Endothelial cell of umbilical vein (primary cell): ENCODE measurements at regions not wholly inside any gene's neighbourhood (a gene's known extent, or its start where the extent isn't known, plus 50 kb on each side); places are given as distances from the start of the nearest gene placed in this dataset.
A peak's percentile ranks its signal among the peaks of the same experiment; 100 is the strongest.
"Not testable (repeated sequence)": the region's sequence is repeated elsewhere in the genome, so short reads cannot be mapped to it uniquely, and the experiment has no call there.

Experiments used
- BruUV-seq: library from RNA; stranded (reverse); fragments of 400-500 nt; replicated peaks from 2 replicates; lab custom pipeline; 2021; lab: Mats Ljungman, UMichigan
- CTCF ChIA-PET: fragments of 300-600, 350-600 bp; sonication (Branson Sonifier 250); formaldehyde crosslinking; loops from one replicate; lab custom pipeline; 2021; ENCODE audit warnings: antibody characterized with exemption, inconsistent platforms; lab: Charles Lee
- POLR2A ChIA-PET: fragments of 300-600, 350-600 bp; sonication (Branson Sonifier 250); formaldehyde crosslinking; loops from one replicate; lab custom pipeline; 2021; ENCODE audit warnings: antibody characterized with exemption, inconsistent platforms; lab: Charles Lee
- DNase-seq: peaks from one replicate; pipeline ENCODE4 v3.0.0-alpha.2; 2011; ENCODE audit warnings: low read depth, low spot score
- FAIRE-seq: peaks from 2 replicates; lab custom pipeline; 2011; peaks lifted over from hg19 to GRCh38; lab: Jason Lieb, UNC
- H2AFZ ChIP-seq: 2 replicates; pipeline ENCODE4 v1.6.0; 2012; ENCODE audit warnings: low read depth, low read length, control low read depth, inconsistent platforms
- H3K27ac ChIP-seq: 2 replicates; pipeline ENCODE4 v1.5.1; 2011; ENCODE audit warnings: low read depth, mild to moderate bottlenecking, control low read depth, low read length, moderate library complexity; ENCODE audit not compliant: insufficient read depth
- H3K27me3 ChIP-seq, 2 experiments: 2 replicates each; pipeline versions ENCODE4 v1.6.0 to v1.6.1; 2011; ENCODE audit warnings: low read length in 2 of 2, mixed read lengths in 1 of 2; ENCODE audit not compliant: control insufficient read depth in 2 of 2, insufficient read depth in 2 of 2
- H3K36me3 ChIP-seq, 2 experiments: 2 replicates in 1 of 2; 3 replicates in 1 of 2; pipeline ENCODE4 v1.5.1; 2011; ENCODE audit warnings: low read length in 2 of 2, mild to moderate bottlenecking in 1 of 2, moderate library complexity in 1 of 2; ENCODE audit not compliant: control insufficient read depth in 2 of 2, insufficient read depth in 2 of 2; ENCODE audit errors: extremely low read depth in 1 of 2
- H3K4me1 ChIP-seq: 3 replicates; pipeline ENCODE4 v1.5.1; 2011; ENCODE audit warnings: mild to moderate bottlenecking, low read length; ENCODE audit not compliant: control insufficient read depth, insufficient read depth; ENCODE audit errors: extremely low read depth
- H3K4me2 ChIP-seq: 2 replicates; pipeline ENCODE4 v1.6.1; 2011; ENCODE audit warnings: low read length, control low read depth, mixed read lengths; ENCODE audit not compliant: insufficient read depth
- H3K4me3 ChIP-seq, 3 experiments: fragments of 200-600 bp in 1 of 3; sonication (generic), shearing (Covaris generic) in 1 of 3; replicated peaks in 1 of 3; 2 replicates each; pipeline ENCODE4 v1.5.1; 2011 to 2016; ENCODE audit warnings: control low read depth in 3 of 3, low read length in 3 of 3, mild to moderate bottlenecking in 2 of 3, inconsistent platforms in 1 of 3, low read depth in 1 of 3, moderate library complexity in 1 of 3; ENCODE audit not compliant: insufficient read depth in 1 of 3
- H3K79me2 ChIP-seq: 2 replicates; pipeline ENCODE4 v1.6.0; 2012; ENCODE audit warnings: low read length, inconsistent platforms; ENCODE audit not compliant: control insufficient read depth, insufficient read depth
- H3K9ac ChIP-seq: replicated peaks from 2 replicates; pipeline ENCODE3; 2011; ENCODE audit warnings: low read length, control low read depth; ENCODE audit not compliant: insufficient read depth; ENCODE audit errors: extremely low read depth
- H3K9me1 ChIP-seq: replicated peaks from 3 replicates; pipeline ENCODE4 v1.6.0; 2011; ENCODE audit warnings: mild to moderate bottlenecking, low read length; ENCODE audit not compliant: control insufficient read depth, insufficient read depth; ENCODE audit errors: extremely low read depth
- H3K9me3 ChIP-seq: replicated peaks from 2 replicates; pipeline ENCODE4 v1.5.1; 2012; ENCODE audit warnings: low read length, inconsistent platforms; ENCODE audit not compliant: control insufficient read depth, insufficient read depth
- H4K20me1 ChIP-seq: replicated peaks from 2 replicates; pipeline ENCODE3; 2011; ENCODE audit warnings: mild to moderate bottlenecking, low read length; ENCODE audit not compliant: control insufficient read depth, insufficient read depth; ENCODE audit errors: extremely low read depth
- EZH2 ChIP-seq: IDR thresholded peaks from 2 replicates; pipeline ENCODE4 v1.6.1; 2012; ENCODE audit warnings: borderline replicate concordance, low read depth, mild to moderate bottlenecking, moderate library complexity, low read length, inconsistent platforms; ENCODE audit not compliant: severe bottlenecking
- FOS ChIP-seq: IDR thresholded peaks from 2 replicates; pipeline ENCODE4 v1.6.1; 2011; ENCODE audit warnings: mild to moderate bottlenecking, low read length, moderate library complexity, borderline replicate concordance; ENCODE audit not compliant: insufficient read depth
- GATA2 ChIP-seq: IDR thresholded peaks from 2 replicates; pipeline ENCODE4 v1.7.0; 2011; ENCODE audit warnings: low read depth, mild to moderate bottlenecking, moderate library complexity, mixed read lengths, low read length; ENCODE audit not compliant: insufficient read length, insufficient read depth
- JUN ChIP-seq: IDR thresholded peaks from 2 replicates; pipeline ENCODE4 v1.6.1; 2011; ENCODE audit warnings: borderline replicate concordance, low read depth; ENCODE audit not compliant: insufficient read length, insufficient read depth
- MYC ChIP-seq: IDR thresholded peaks from one replicate; pipeline ENCODE4 v1.6.1; 2011; ENCODE audit warnings: mild to moderate bottlenecking, low read depth, low read length
- POLR2A ChIP-seq: IDR thresholded peaks from 2 replicates; pipeline ENCODE4 v1.6.1; 2012; ENCODE audit warnings: low read depth, mild to moderate bottlenecking, control low read depth, low read length
- POLR2AphosphoS5 ChIP-seq: IDR thresholded peaks from 2 replicates; pipeline ENCODE4 v1.6.1; 2012; ENCODE audit warnings: low read depth, mild to moderate bottlenecking, control low read depth, low read length, moderate library complexity; ENCODE audit not compliant: insufficient read depth
- dilution Hi-C: fragments of 300-500 bp; cut with MboI; formaldehyde crosslinking; loops from one replicate; pipeline ENCODE4 v1.15.0; 2019; ENCODE audit warnings: low sequenced_read_pairs; ENCODE audit not compliant: extremely low pct_ligation_motif_present
- intact Hi-C: fragments of 100-400 bp; cut with micrococcal nuclease; formaldehyde crosslinking; loops from one replicate; pipeline ENCODE4 v1.10.0; 2022
- TF ChIP-seq, protein P1 (sequence below): IDR thresholded peaks from 2 replicates; pipeline ENCODE4 v1.6.1; 2011; ENCODE audit not compliant: insufficient read depth, insufficient read length
- TF ChIP-seq, protein P2 (sequence below), 2 donors: IDR thresholded peaks; 1 replicate in 1 of 2; 2 replicates in 1 of 2; pipeline ENCODE4 v1.5.1; 2011; ENCODE audit warnings: low read length in 2 of 2, mild to moderate bottlenecking in 2 of 2, moderate library complexity in 2 of 2, control low read depth in 1 of 2, inconsistent platforms in 1 of 2, low read depth in 1 of 2; ENCODE audit not compliant: insufficient read depth in 1 of 2; ENCODE audit errors: extremely low read depth in 1 of 2

DNA sequence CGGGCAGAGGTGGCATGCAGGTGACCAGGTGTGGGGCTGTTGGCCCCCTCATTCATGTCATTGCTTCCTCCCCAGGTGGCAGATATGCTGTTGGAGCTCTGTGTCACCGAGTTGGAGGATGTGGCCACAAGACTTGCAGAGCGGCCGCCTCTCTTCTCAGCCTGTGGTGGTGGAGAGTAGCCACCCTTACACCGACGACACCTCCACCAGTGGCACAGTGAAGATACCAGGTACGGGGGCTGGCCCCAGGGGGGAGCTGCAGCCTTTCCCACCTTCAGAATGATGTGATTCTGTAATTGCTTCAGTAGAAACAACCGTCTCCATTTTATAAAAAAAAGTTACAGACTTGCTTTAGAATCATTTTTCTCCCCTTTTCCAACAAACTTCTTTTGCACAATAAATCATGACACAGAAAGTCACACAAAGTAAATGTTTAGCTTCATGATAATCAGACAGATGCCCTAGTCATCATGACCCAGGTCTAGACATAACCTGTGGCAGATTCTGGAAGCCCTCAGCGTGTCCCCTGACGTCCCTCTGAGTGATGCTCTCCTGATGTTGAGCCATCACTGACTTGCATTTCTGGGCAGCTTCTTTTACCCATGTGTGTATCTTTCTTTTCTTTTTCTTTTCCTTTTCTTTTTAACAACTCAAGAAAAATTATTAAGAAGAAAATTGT, 76.0 kb upstream of the FAN1 start:
- DNase-seq (no peak), FAIRE-seq (no peak)
- Histone ChIP-seq H3K9ac (no peak overlapping the region), H3K36me3 (no peaks in the 10 kb centered on the region), H3K4me1 (no peaks in the 10 kb centered on the region), H4K20me1 (no peaks in the 10 kb centered on the region), H3K27ac (no peak overlapping the region), H2AFZ (no peak overlapping the region), H3K4me3 (no peak overlapping the region), H3K4me2 (no peak overlapping the region), H3K79me2 (no peaks in the 10 kb centered on the region), H3K9me1 (no peaks in the 10 kb centered on the region), H3K27me3 (no peaks in the 10 kb centered on the region), H3K9me3 (no peaks in the 10 kb centered on the region)
- ChIA-PET CTCF (interaction anchor here (1.5 kb wide), 1 partner anchor 31 kb away, joined by 6 read pairs; no protein-coding TSS in a partner anchor), POLR2A (no interaction called here)
- intact Hi-C loops = no loop called here
- dilution Hi-C loops = no loop called here
- TF ChIP-seq, protein P1, sequence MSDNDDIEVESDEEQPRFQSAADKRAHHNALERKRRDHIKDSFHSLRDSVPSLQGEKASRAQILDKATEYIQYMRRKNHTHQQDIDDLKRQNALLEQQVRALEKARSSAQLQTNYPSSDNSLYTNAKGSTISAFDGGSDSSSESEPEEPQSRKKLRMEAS = no peak
- TF ChIP-seq POLR2A (no peak), EZH2 (no peak), POLR2AphosphoS5 (no peak), MYC (no peak), JUN (no peak), FOS (no peak), GATA2 (no peak)
- TF ChIP-seq, protein P2, sequence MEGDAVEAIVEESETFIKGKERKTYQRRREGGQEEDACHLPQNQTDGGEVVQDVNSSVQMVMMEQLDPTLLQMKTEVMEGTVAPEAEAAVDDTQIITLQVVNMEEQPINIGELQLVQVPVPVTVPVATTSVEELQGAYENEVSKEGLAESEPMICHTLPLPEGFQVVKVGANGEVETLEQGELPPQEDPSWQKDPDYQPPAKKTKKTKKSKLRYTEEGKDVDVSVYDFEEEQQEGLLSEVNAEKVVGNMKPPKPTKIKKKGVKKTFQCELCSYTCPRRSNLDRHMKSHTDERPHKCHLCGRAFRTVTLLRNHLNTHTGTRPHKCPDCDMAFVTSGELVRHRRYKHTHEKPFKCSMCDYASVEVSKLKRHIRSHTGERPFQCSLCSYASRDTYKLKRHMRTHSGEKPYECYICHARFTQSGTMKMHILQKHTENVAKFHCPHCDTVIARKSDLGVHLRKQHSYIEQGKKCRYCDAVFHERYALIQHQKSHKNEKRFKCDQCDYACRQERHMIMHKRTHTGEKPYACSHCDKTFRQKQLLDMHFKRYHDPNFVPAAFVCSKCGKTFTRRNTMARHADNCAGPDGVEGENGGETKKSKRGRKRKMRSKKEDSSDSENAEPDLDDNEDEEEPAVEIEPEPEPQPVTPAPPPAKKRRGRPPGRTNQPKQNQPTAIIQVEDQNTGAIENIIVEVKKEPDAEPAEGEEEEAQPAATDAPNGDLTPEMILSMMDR (IDR thresholded peaks at IDR 0.05; ENCODE audit: extremely low read depth in 1 of 2, insufficient read depth in 1 of 2, low read depth in 1 of 2, low read length in 2 of 2) = no peak
- BruUV-seq = no TSS peak

DNA sequence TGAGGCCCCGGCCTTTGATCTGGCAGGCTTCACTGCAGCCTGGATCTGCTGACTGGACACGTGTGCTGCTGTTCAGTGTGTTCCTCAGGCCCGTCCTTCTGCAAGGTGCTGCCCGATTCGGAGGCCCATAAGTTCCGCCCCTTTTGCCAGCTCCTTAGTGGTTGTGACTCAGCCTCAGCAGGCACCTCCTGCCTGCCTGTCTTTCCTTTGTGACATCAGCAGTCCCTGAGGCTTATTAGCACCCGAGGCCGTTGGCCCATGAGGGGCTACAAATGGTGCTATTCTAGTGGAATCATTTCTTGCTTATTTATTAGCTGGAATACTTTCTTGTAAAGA, 75.4 kb upstream of the FAN1 start:
- H2AFZ ChIP-seq, H3K4me2 ChIP-seq: not testable (repeated sequence)

More for the DNA sequence above, 75.4 kb upstream of the FAN1 start:
- H3K4me1 ChIP-seq, H3K9me1 ChIP-seq, intact Hi-C loops, H3K9me3 ChIP-seq, H3K4me3 ChIP-seq, dilution Hi-C loops, BruUV-seq, H4K20me1 ChIP-seq, H3K27ac ChIP-seq, POLR2A ChIA-PET, H3K27me3 ChIP-seq, DNase-seq, H3K36me3 ChIP-seq, H3K9ac ChIP-seq, H3K79me2 ChIP-seq: not testable (repeated sequence)
- CTCF ChIA-PET = interaction anchor here (1.5 kb wide), 1 partner anchor 31 kb away, joined by 6 read pairs; no protein-coding TSS in a partner anchor
- FAIRE-seq = peak; percentile 69
